Breast epithelium (tissue), 4 donors: ENCODE measurements at regions not wholly inside any gene's neighbourhood (a gene's known extent, or its start where the extent isn't known, plus 50 kb on each side); places are given as distances from the start of the nearest gene placed in this dataset.
"Not testable (repeated sequence)": the region's sequence is repeated elsewhere in the genome, so short reads cannot be mapped to it uniquely, and the experiment has no call there.

Experiments used
- DNase-seq, 2 donors: peaks; one replicate each; pipeline ENCODE4 v3.0.0-alpha.2; 2019; ENCODE audit warnings: low spot score in 2 of 2
- H3K27ac ChIP-seq, 2 donors: fragments of 200-600 bp; sonication (generic) in 1 of 2; one replicate each; pipeline ENCODE4 v1.5.1; 2016 to 2019; ENCODE audit warnings: mild to moderate bottlenecking in 1 of 2
- H3K27me3 ChIP-seq, 2 donors: fragments of 200-600 bp; sonication (generic) in 1 of 2; one replicate each; pipeline versions ENCODE4 v1.5.1 to v1.6.0; 2017 to 2019; ENCODE audit warnings: control low read depth in 1 of 2, mild to moderate bottlenecking in 1 of 2
- H3K36me3 ChIP-seq: fragments of 200-600 bp; one replicate; pipeline ENCODE4 v1.5.1; 2019
- H3K4me1 ChIP-seq, 2 donors: fragments of 200-600 bp; sonication (generic); one replicate each; pipeline ENCODE4 v1.5.1; 2016 to 2019; ENCODE audit warnings: control low read depth in 1 of 2
- H3K4me3 ChIP-seq, 3 donors: fragments of 200-600 bp; sonication (generic); 1 replicate in 2 of 3; 2 replicates in 1 of 3; pipeline ENCODE4 v1.5.1; 2016 to 2019; ENCODE audit warnings: mild to moderate bottlenecking in 3 of 3, moderate library complexity in 2 of 3
- H3K9me3 ChIP-seq, 2 donors: fragments of 200-600 bp; sonication (generic) in 1 of 2; one replicate each; pipeline ENCODE4 v1.5.1; 2016 to 2019; ENCODE audit warnings: control low read depth in 1 of 2
- CTCF ChIP-seq, 3 donors: fragments of 450-650 bp; IDR thresholded peaks; one replicate each; pipeline ENCODE4 v1.5.1; 2016 to 2017; ENCODE audit warnings: antibody characterized with exemption in 3 of 3, mild to moderate bottlenecking in 3 of 3, moderate library complexity in 3 of 3
- POLR2A ChIP-seq: fragments of 450-650 bp; IDR thresholded peaks from one replicate; pipeline ENCODE4 v1.6.1; 2016; ENCODE audit warnings: antibody characterized with exemption, mild to moderate bottlenecking, moderate library complexity
- POLR2AphosphoS5 ChIP-seq, 3 donors: sonication (generic); formaldehyde crosslinking; IDR thresholded peaks; one replicate each; pipeline ENCODE4 v1.6.1; 2017; ENCODE audit warnings: antibody characterized with exemption in 3 of 3
- intact Hi-C: fragments of 100-400 bp; cut with DNase I; formaldehyde crosslinking; loops from one replicate; pipeline ENCODE4 v1.15.1; 2023; ENCODE audit warnings: low total_unique reads

- intact Hi-C loops, result no loop called here
- no peaks in the 10 kb centered on the region for H3K36me3 ChIP-seq
- no peak overlapping the region for H3K4me3 ChIP-seq
- no peaks in the 10 kb centered on the region for H3K27me3 ChIP-seq
- no peak for DNase-seq
- TF ChIP-seq POLR2A, result no peak
- TF ChIP-seq CTCF (IDR thresholded peaks at IDR 0.05), result no peak
- no peak for TF ChIP-seq POLR2AphosphoS5 (IDR thresholded peaks at IDR 0.05)
- no peak overlapping the region for H3K27ac ChIP-seq
- no peaks in the 10 kb centered on the region for H3K9me3 ChIP-seq
- no peaks in the 10 kb centered on the region for H3K4me1 ChIP-seq
Observed at GRCh38 chr4:179344861-179345260, 1902.6 kb upstream of the AGA start.

GRCh38 chr4:179352221-179352620 is 1910.0 kb upstream of the AGA start:
- Histone ChIP-seq H3K27ac (no peak overlapping the region), H3K4me3 (no peak overlapping the region), H3K4me1 (no peaks in the 10 kb centered on the region), H3K27me3 (no peaks in the 10 kb centered on the region), H3K9me3 (no peaks in the 10 kb centered on the region), H3K36me3 (no peaks in the 10 kb centered on the region)
- intact Hi-C loops, result no loop called here
- DNase-seq, result no peak
- TF ChIP-seq CTCF (IDR thresholded peaks at IDR 0.05), result no peak

- H3K27ac ChIP-seq, result no peak overlapping the region
- TF ChIP-seq CTCF (IDR thresholded peaks at IDR 0.05) (no peak), POLR2A (no peak), POLR2AphosphoS5 (IDR thresholded peaks at IDR 0.05) (no peak)
- no peak for DNase-seq
- H3K36me3 ChIP-seq, result no peaks in the 10 kb centered on the region
- H3K9me3 ChIP-seq, result no peaks in the 10 kb centered on the region
- no peaks in the 10 kb centered on the region for H3K27me3 ChIP-seq
- intact Hi-C loops, result no loop called here
- no peak overlapping the region for H3K4me3 ChIP-seq
- no peaks in the 10 kb centered on the region for H3K4me1 ChIP-seq
Observed at GRCh38 chr4:179353786-179354185, 1911.5 kb upstream of the AGA start.

- no peaks in the 10 kb centered on the region for H3K9me3 ChIP-seq
- no peaks in the 10 kb centered on the region for H3K36me3 ChIP-seq
- H3K27ac ChIP-seq, result no peak overlapping the region
- no peak overlapping the region for H3K4me3 ChIP-seq
- no peak for DNase-seq
- intact Hi-C loops, result no loop called here
- no peak for TF ChIP-seq POLR2A
- TF ChIP-seq POLR2AphosphoS5 (IDR thresholded peaks at IDR 0.05), result no peak
- TF ChIP-seq CTCF (IDR thresholded peaks at IDR 0.05), result no peak
- H3K27me3 ChIP-seq, result no peaks in the 10 kb centered on the region
- no peaks in the 10 kb centered on the region for H3K4me1 ChIP-seq
Observed at GRCh38 chr4:179361978-179362486, 1919.8 kb upstream of the AGA start.

GRCh38 chr4:179365932-179366331 is 1923.7 kb upstream of the AGA start:
- H3K4me1 ChIP-seq, H3K27ac ChIP-seq, H3K36me3 ChIP-seq, H3K27me3 ChIP-seq, H3K9me3 ChIP-seq, intact Hi-C loops, DNase-seq, H3K4me3 ChIP-seq: not testable (repeated sequence)

- no peaks in the 10 kb centered on the region for H3K36me3 ChIP-seq
- H3K4me3 ChIP-seq, result no peak overlapping the region
- DNase-seq, result no peak
- H3K9me3 ChIP-seq, result no peaks in the 10 kb centered on the region
- no peaks in the 10 kb centered on the region for H3K27me3 ChIP-seq
- intact Hi-C loops, result no loop called here
- H3K4me1 ChIP-seq, result no peaks in the 10 kb centered on the region
- no peak overlapping the region for H3K27ac ChIP-seq
- TF ChIP-seq POLR2AphosphoS5 (IDR thresholded peaks at IDR 0.05) (no peak), POLR2A (no peak), CTCF (IDR thresholded peaks at IDR 0.05) (no peak)
Observed at GRCh38 chr4:179372242-179372641, 1930.0 kb upstream of the AGA start.
